SH-SY5Y (cell line): ENCODE measurements at regions not wholly inside any gene's neighbourhood (a gene's known extent, or its start where the extent isn't known, plus 50 kb on each side); places are given as distances from the start of the nearest gene placed in this dataset.

Experiments used
- GATA2 ChIP-seq: IDR thresholded peaks from 2 replicates; pipeline ENCODE4 v1.6.1; 2011; ENCODE audit warnings: mild to moderate bottlenecking, low read depth, low read length
- GATA3 ChIP-seq: IDR thresholded peaks from 2 replicates; pipeline ENCODE4 v1.6.1; 2011; ENCODE audit warnings: low read depth, mild to moderate bottlenecking, low read length, moderate library complexity

DNA sequence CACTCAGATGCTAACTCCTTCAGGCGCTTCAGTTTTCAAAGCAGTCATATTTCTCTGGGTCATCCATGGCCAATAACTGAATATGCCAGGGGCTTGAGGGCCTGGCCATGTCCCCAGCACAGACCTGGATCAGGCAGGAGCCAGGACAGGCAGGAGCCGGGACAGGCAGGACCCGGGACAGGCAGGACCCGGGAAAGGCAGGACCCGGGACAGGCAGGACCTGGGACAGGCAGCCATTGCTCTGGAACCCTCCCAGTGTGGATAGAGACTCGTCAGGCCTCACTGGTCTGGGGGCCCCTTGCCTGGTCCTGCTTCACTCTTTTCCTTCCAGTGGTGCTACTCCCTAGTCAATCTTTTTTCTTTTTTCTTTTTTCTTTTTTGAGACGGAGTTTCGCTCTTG is 117.5 kb upstream of the TEX51 start:
- no peak for TF ChIP-seq GATA2
- TF ChIP-seq GATA3, result no peak
